ENCODE measurements at regions not wholly inside any gene's neighbourhood (a gene's known extent, or its start where the extent isn't known, plus 50 kb on each side); places are given as distances from the start of the nearest gene placed in this dataset.

DNA sequence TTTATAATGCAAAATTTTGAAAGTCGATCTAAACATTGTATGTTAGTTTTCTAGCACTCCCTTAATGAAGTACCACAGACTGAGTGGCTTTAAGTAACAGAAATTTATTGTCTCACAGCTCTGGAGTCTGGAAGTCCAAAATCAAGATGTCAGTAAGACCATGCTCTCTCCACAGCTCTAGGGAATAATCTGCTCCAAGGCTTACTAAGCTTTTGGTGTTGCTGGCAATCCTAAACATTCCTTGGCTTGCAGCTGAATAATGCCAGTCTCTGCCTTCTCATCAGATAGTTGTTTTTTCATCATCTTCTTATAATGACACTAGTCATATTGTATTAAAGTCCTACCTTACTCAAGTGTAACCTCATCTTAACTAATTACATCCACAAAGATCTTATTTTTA lies 102.2 kb downstream of the RASSF9 start:
- Histone ChIP-seq H3K4me3 (no peak overlapping the region), H3K4me2 (no peak overlapping the region), H3K9me3 (ENCODE audit: low read depth) (no peaks in the 10 kb centered on the region), H3K27me3 (no peaks in the 10 kb centered on the region), H3K9me2 (replicated peaks; ENCODE audit: insufficient read depth) (no peaks in the 10 kb centered on the region), H3K36me3 (replicated peaks; ENCODE audit: insufficient read depth, low read depth) (no peaks in the 10 kb centered on the region), H2AFZ (no peak overlapping the region), H3K27ac (no peak overlapping the region), H4K20me1 (ENCODE audit: insufficient read depth, poor library complexity, severe bottlenecking) (no peaks in the 10 kb centered on the region), H3K79me2 (no peaks in the 10 kb centered on the region), H3K4me1 (ENCODE audit: insufficient read depth) (no peaks in the 10 kb centered on the region)
- TF ChIP-seq EZH2phosphoT487 (IDR thresholded peaks at IDR 0.05; ENCODE audit: low read depth, severe bottlenecking, unreplicated experiment) (no peak), EZH2 (IDR thresholded peaks at IDR 0.05; ENCODE audit: borderline replicate concordance) (no peak)
- TF ChIP-seq, protein P1, sequence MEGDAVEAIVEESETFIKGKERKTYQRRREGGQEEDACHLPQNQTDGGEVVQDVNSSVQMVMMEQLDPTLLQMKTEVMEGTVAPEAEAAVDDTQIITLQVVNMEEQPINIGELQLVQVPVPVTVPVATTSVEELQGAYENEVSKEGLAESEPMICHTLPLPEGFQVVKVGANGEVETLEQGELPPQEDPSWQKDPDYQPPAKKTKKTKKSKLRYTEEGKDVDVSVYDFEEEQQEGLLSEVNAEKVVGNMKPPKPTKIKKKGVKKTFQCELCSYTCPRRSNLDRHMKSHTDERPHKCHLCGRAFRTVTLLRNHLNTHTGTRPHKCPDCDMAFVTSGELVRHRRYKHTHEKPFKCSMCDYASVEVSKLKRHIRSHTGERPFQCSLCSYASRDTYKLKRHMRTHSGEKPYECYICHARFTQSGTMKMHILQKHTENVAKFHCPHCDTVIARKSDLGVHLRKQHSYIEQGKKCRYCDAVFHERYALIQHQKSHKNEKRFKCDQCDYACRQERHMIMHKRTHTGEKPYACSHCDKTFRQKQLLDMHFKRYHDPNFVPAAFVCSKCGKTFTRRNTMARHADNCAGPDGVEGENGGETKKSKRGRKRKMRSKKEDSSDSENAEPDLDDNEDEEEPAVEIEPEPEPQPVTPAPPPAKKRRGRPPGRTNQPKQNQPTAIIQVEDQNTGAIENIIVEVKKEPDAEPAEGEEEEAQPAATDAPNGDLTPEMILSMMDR (IDR thresholded peaks at IDR 0.05; ENCODE audit: poor library complexity): no peak
- 95% methylated on average over 1 of the region's 1 CpG for WGBS (ENCODE audit: low lambda C conversion rate, missing lambda C conversion rate)
- DNase-seq (ENCODE audit: low spot score): no peak

DNA sequence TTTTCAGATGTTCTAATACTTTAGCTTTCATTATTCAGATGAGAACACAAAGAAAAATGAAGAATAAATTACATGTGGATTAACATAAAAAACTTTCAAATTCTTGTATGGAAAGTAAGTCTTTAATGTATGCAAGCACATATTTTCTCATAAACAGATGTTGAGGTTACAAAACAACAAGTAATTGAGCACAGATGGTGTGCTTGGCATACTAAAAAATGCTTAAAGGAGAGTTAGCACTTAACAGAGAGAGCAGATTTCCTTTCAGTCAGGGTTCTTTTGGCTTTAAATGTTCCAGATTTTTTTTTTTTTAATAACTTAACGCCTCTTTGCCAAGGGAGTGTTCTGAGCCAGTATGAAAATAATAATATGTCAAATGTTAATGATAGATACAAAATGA lies 96.0 kb downstream of the RASSF9 start:
- Histone ChIP-seq H3K27me3 (no peaks in the 10 kb centered on the region), H3K4me3 (no peak overlapping the region), H3K36me3 (replicated peaks; ENCODE audit: insufficient read depth, low read depth) (no peaks in the 10 kb centered on the region), H4K20me1 (ENCODE audit: insufficient read depth, poor library complexity, severe bottlenecking) (no peaks in the 10 kb centered on the region), H3K27ac (no peak overlapping the region), H2AFZ (no peak overlapping the region), H3K4me1 (ENCODE audit: insufficient read depth) (no peaks in the 10 kb centered on the region), H3K4me2 (no peak overlapping the region), H3K79me2 (no peaks in the 10 kb centered on the region), H3K9me3 (ENCODE audit: low read depth) (no peaks in the 10 kb centered on the region), H3K9me2 (replicated peaks; ENCODE audit: insufficient read depth) (no peaks in the 10 kb centered on the region)
- TF ChIP-seq EZH2phosphoT487 (IDR thresholded peaks at IDR 0.05; ENCODE audit: low read depth, severe bottlenecking, unreplicated experiment) (no peak), EZH2 (IDR thresholded peaks at IDR 0.05; ENCODE audit: borderline replicate concordance) (no peak)
- TF ChIP-seq, protein P1 (IDR thresholded peaks at IDR 0.05; ENCODE audit: poor library complexity): no peak
- DNase-seq (ENCODE audit: low spot score): no peak
- WGBS (ENCODE audit: low lambda C conversion rate, missing lambda C conversion rate): 84% methylated on average over 1 of the region's 1 CpG

DNA sequence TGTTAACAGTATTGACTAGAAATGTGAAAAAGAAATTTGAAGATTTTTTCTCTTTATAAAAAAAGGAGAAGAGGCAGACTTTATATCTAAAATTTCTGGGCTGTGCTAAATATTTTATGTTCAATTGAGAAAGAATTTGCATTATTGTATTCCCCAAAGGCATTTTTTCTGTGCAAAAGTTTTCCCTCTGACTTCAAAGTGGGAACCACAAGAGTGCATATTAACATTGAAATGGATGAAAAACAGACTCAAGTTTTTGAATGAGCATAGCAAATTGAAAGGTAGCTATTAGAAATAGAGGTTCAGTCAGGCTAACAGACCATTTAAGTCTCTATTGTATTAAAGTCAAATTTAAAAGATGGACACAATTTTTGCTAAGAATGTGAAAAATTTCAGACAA lies 95.2 kb downstream of the RASSF9 start:
- DNase-seq (ENCODE audit: low spot score): no peak
- Histone ChIP-seq H3K4me3 (no peak overlapping the region), H3K27me3 (no peaks in the 10 kb centered on the region), H3K9me2 (replicated peaks; ENCODE audit: insufficient read depth) (no peaks in the 10 kb centered on the region), H3K79me2 (no peaks in the 10 kb centered on the region), H3K4me1 (ENCODE audit: insufficient read depth) (no peaks in the 10 kb centered on the region), H3K4me2 (no peak overlapping the region), H3K9me3 (ENCODE audit: low read depth) (no peaks in the 10 kb centered on the region), H3K27ac (no peak overlapping the region), H2AFZ (no peak overlapping the region), H3K36me3 (replicated peaks; ENCODE audit: insufficient read depth, low read depth) (no peaks in the 10 kb centered on the region), H4K20me1 (ENCODE audit: insufficient read depth, poor library complexity, severe bottlenecking) (no peaks in the 10 kb centered on the region)
- no peak for TF ChIP-seq EZH2phosphoT487 (IDR thresholded peaks at IDR 0.05; ENCODE audit: low read depth, severe bottlenecking, unreplicated experiment)
- TF ChIP-seq, protein P1 (IDR thresholded peaks at IDR 0.05; ENCODE audit: poor library complexity): no peak
- TF ChIP-seq EZH2 (IDR thresholded peaks at IDR 0.05; ENCODE audit: borderline replicate concordance): no peak

DNA sequence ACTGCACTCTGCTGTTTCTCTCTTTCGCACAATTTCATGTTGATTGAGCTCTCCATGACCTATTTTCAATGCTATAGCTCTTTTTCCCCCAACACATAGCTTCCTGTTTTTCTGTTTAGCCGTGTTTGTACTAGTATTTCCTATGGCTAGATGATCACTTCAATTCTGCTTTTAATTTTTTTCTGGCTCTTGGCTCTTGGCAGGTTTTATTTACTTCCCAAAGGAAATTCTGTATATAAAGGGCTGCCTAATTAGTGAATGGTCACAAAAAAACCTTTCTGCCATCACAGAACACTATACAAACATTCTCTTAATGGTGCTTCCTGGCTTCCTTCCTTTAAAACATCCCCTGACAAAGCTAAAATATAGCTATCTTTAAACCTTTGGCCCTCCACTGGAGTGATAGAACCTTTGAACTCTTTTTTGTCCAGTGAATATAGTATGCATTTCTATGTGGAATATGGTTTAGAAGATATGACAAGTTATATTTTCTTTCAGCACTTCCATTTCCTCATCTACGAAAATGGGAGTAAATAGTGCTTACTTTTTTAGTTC lies 88.2 kb downstream of the RASSF9 start:
- Histone ChIP-seq H3K79me2 (no peaks in the 10 kb centered on the region), H3K4me3 (no peak overlapping the region), H3K9me3 (ENCODE audit: low read depth) (no peaks in the 10 kb centered on the region), H3K36me3 (replicated peaks; ENCODE audit: insufficient read depth, low read depth) (no peaks in the 10 kb centered on the region), H3K4me1 (ENCODE audit: insufficient read depth) (no peaks in the 10 kb centered on the region), H2AFZ (no peak overlapping the region), H4K20me1 (ENCODE audit: insufficient read depth, poor library complexity, severe bottlenecking) (no peaks in the 10 kb centered on the region), H3K27ac (no peak overlapping the region), H3K4me2 (no peak overlapping the region), H3K9me2 (replicated peaks; ENCODE audit: insufficient read depth) (no peaks in the 10 kb centered on the region), H3K27me3 (no peaks in the 10 kb centered on the region)
- WGBS (ENCODE audit: low lambda C conversion rate, missing lambda C conversion rate): 49% methylated on average over 3 of the region's 3 CpGs
- no peak for TF ChIP-seq EZH2phosphoT487 (IDR thresholded peaks at IDR 0.05; ENCODE audit: low read depth, severe bottlenecking, unreplicated experiment)
- no peak for TF ChIP-seq EZH2 (IDR thresholded peaks at IDR 0.05; ENCODE audit: borderline replicate concordance)
- TF ChIP-seq, protein P1 (IDR thresholded peaks at IDR 0.05; ENCODE audit: poor library complexity): no peak
- no peak for DNase-seq (ENCODE audit: low spot score)
